ENCODE measurements at regions not wholly inside any gene's neighbourhood (a gene's known extent, or its start where the extent isn't known, plus 50 kb on each side); places are given as distances from the start of the nearest gene placed in this dataset.

DNA sequence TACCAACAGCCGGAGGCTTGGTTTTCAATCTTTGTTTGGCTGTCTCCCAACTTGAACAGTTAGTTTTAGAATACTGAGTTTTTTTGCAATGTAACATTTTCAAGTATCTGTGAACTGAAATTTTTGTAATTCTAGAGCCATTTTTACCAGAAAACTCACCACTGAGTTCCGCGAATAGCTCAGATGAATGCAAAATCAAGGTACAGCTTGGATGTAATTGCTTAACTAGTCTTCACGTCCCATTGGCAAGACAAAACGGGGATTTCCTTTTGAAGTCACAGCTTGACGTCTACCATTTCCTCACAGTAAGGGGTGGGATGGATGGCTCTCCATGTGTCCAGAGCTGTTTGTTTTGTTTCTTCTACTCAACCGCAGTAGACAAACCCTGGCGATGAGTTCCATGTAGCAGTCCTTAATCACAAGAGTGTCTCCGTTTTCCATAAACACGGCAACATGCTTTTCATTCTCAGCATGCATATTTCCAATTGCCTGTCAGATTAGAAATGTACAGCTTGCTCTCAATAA, 55.8 kb upstream of the FGFR2 start:
- Histone ChIP-seq H3K4me3 (no peak overlapping the region), H3K9me3 (replicated peaks; ENCODE audit: control insufficient read depth, insufficient read depth, low read depth, low read length) (no peaks in the 10 kb centered on the region), H3K36me3 (ENCODE audit: control insufficient read depth, insufficient read depth, low read length) (no peaks in the 10 kb centered on the region), H3K4me2 (ENCODE audit: insufficient read depth, low read length) (no peak overlapping the region), H4K20me1 (replicated peaks; ENCODE audit: control insufficient read depth, insufficient read depth, low read length) (no peaks in the 10 kb centered on the region), H3K9ac (ENCODE audit: insufficient read depth in 1 of 2, low read depth in 2 of 2, low read length in 2 of 2) (no peak overlapping the region), H2AFZ (ENCODE audit: low read depth, low read length) (no peak overlapping the region), H3K79me2 (ENCODE audit: control insufficient read depth, insufficient read depth, low read length) (no peaks in the 10 kb centered on the region), H3K27me3 (ENCODE audit: control insufficient read depth in 2 of 2, insufficient read depth in 2 of 2, low read length in 2 of 2) (peaks cover 0 to 13% of the 10 kb centered on the region in 2 experiments; a peak in 1 of 5 replicates), H3K27ac (ENCODE audit: extremely low read depth, low read depth, low read length) (no peak overlapping the region), H3K4me1 (replicated peaks in 1 of 2; ENCODE audit: control insufficient read depth in 2 of 2, insufficient read depth in 2 of 2, low read length in 2 of 2) (no peaks in the 10 kb centered on the region), H3K9me1 (ENCODE audit: control insufficient read depth, insufficient read depth, low read length) (no peaks in the 10 kb centered on the region)
- in situ Hi-C loops (cut with MboI) (no loop called here), intact Hi-C loops (cut with micrococcal nuclease) (no loop called here)
- ATAC-seq: no peak
- TF ChIP-seq FOS (IDR thresholded peaks at IDR 0.05; ENCODE audit: extremely low read depth, insufficient read length) (no peak), GTF2F1 (IDR thresholded peaks at IDR 0.05; ENCODE audit: low read depth, low read length) (no peak), ZNF644 (tag; IDR thresholded peaks at IDR 0.05; ENCODE audit: low read depth) (no peak), POLR2H (tag; IDR thresholded peaks at IDR 0.05; ENCODE audit: low read depth) (no peak)
- DNase-seq (ENCODE audit: extremely low read depth in 1 of 4, low spot score in 3 of 4): no peak
- no peak for FAIRE-seq
- WGBS (ENCODE audit: insufficient coverage, low coverage, missing lambda C conversion rate): 0% methylated on average over 10 of the region's 10 CpGs
- POLR2A ChIA-PET: interaction anchor here (0.6 to 0.7 kb wide), 3 partner anchors 92 to 699 kb away, joined by 3 read pairs; no protein-coding TSS in a partner anchor
- BruUV-seq (replicated peaks): no TSS peak
- CTCF ChIA-PET (ENCODE audit: low intra/inter-chr PET ratio): no interaction called here

DNA sequence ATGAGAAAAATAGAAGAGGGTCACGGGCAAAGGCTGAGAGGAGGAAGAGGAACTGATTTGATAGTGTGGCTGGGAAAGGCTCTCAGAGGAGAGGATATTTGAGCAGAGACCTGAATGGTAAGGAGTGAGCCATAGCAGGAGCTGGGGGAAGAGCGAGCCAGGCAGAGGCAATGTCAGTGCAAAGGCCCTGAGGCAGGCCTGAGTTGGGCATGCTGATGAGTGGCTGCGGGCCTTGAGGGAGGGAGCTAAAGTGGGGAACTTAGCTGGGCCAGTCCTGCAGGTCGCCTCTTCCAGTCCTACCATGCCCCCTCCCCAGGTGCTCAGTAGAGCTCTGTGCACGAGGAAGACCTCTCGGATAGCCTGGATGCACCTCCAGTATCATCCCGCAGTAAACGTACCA, 55.4 kb upstream of the FGFR2 start:
- Histone ChIP-seq H3K4me2 (ENCODE audit: insufficient read depth, low read length) (no peak overlapping the region), H3K9me3 (replicated peaks; ENCODE audit: control insufficient read depth, insufficient read depth, low read depth, low read length) (no peaks in the 10 kb centered on the region), H3K4me1 (replicated peaks in 1 of 2; ENCODE audit: control insufficient read depth in 2 of 2, insufficient read depth in 2 of 2, low read length in 2 of 2) (no peaks in the 10 kb centered on the region), H3K27ac (ENCODE audit: extremely low read depth, low read depth, low read length) (no peak overlapping the region), H3K4me3 (no peak overlapping the region), H3K79me2 (ENCODE audit: control insufficient read depth, insufficient read depth, low read length) (no peaks in the 10 kb centered on the region), H3K9ac (ENCODE audit: insufficient read depth in 1 of 2, low read depth in 2 of 2, low read length in 2 of 2) (no peak overlapping the region), H4K20me1 (replicated peaks; ENCODE audit: control insufficient read depth, insufficient read depth, low read length) (no peaks in the 10 kb centered on the region), H2AFZ (ENCODE audit: low read depth, low read length) (no peak overlapping the region), H3K36me3 (ENCODE audit: control insufficient read depth, insufficient read depth, low read length) (no peaks in the 10 kb centered on the region), H3K9me1 (ENCODE audit: control insufficient read depth, insufficient read depth, low read length) (no peaks in the 10 kb centered on the region), H3K27me3 (ENCODE audit: control insufficient read depth in 2 of 2, insufficient read depth in 2 of 2, low read length in 2 of 2) (peaks cover 0 to 13% of the 10 kb centered on the region in 2 experiments; a peak in 1 of 5 replicates)
- intact Hi-C loops (cut with micrococcal nuclease): no loop called here
- no peak for DNase-seq (ENCODE audit: extremely low read depth in 1 of 4, low spot score in 3 of 4)
- no peak for FAIRE-seq
- no TSS peak for BruUV-seq (replicated peaks)
- WGBS (ENCODE audit: insufficient coverage, low coverage, missing lambda C conversion rate): 5% methylated on average over 5 of the region's 8 CpGs
- POLR2A ChIA-PET: interaction anchor here (0.7 kb wide), 1 partner anchor 224 kb away, joined by 3 read pairs; no protein-coding TSS in a partner anchor
- no peak for ATAC-seq
- in situ Hi-C loops (cut with MboI): no loop called here
- CTCF ChIA-PET (ENCODE audit: low intra/inter-chr PET ratio): no interaction called here
- no peak for TF ChIP-seq MECOM (CRISPR knock-in tag; IDR thresholded peaks at IDR 0.05)
- no peak for TF ChIP-seq CREM (IDR thresholded peaks at IDR 0.05; ENCODE audit: low read depth)
- TF ChIP-seq KDM4B (IDR thresholded peaks at IDR 0.05; ENCODE audit: borderline replicate concordance in 2 of 2, low read depth in 1 of 2): no peak
- TF ChIP-seq, protein P1, sequence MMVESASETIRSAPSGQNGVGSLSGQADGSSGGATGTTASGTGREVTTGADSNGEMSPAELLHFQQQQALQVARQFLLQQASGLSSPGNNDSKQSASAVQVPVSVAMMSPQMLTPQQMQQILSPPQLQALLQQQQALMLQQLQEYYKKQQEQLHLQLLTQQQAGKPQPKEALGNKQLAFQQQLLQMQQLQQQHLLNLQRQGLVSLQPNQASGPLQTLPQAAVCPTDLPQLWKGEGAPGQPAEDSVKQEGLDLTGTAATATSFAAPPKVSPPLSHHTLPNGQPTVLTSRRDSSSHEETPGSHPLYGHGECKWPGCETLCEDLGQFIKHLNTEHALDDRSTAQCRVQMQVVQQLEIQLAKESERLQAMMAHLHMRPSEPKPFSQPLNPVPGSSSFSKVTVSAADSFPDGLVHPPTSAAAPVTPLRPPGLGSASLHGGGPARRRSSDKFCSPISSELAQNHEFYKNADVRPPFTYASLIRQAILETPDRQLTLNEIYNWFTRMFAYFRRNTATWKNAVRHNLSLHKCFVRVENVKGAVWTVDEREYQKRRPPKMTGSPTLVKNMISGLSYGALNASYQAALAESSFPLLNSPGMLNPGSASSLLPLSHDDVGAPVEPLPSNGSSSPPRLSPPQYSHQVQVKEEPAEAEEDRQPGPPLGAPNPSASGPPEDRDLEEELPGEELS (CRISPR knock-in tag; IDR thresholded peaks at IDR 0.05; ENCODE audit: borderline replicate concordance): no peak
- TF ChIP-seq, protein P2, sequence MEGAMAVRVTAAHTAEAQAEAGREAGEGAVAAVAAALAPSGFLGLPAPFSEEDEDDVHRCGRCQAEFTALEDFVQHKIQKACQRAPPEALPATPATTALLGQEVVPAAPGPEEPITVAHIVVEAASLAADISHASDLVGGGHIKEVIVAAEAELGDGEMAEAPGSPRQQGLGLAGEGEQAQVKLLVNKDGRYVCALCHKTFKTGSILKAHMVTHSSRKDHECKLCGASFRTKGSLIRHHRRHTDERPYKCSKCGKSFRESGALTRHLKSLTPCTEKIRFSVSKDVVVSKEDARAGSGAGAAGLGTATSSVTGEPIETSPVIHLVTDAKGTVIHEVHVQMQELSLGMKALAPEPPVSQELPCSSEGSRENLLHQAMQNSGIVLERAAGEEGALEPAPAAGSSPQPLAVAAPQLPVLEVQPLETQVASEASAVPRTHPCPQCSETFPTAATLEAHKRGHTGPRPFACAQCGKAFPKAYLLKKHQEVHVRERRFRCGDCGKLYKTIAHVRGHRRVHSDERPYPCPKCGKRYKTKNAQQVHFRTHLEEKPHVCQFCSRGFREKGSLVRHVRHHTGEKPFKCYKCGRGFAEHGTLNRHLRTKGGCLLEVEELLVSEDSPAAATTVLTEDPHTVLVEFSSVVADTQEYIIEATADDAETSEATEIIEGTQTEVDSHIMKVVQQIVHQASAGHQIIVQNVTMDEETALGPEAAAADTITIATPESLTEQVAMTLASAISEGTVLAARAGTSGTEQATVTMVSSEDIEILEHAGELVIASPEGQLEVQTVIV (CRISPR knock-in tag; IDR thresholded peaks at IDR 0.05; ENCODE audit: borderline replicate concordance): no peak
- no peak for TF ChIP-seq SLC30A9 (CRISPR knock-in tag; IDR thresholded peaks at IDR 0.05)
- TF ChIP-seq RNF2 (IDR thresholded peaks at IDR 0.05): no peak
- TF ChIP-seq ELF2 (CRISPR knock-in tag; IDR thresholded peaks at IDR 0.05): no peak

All from K562 (cell line).